Vagina (tissue), 2 donors: ENCODE measurements at regions not wholly inside any gene's neighbourhood (a gene's known extent, or its start where the extent isn't known, plus 50 kb on each side); places are given as distances from the start of the nearest gene placed in this dataset.

Experiments
- POLR2A ChIP-seq, 2 donors: fragments of 450-650 bp; IDR thresholded peaks; one replicate each; pipeline ENCODE4 v1.6.1; 2017; ENCODE audit warnings: antibody characterized with exemption in 2 of 2, mild to moderate bottlenecking in 2 of 2, moderate library complexity in 2 of 2
- TF ChIP-seq, protein P1 (sequence below), 3 experiments: fragments of 450-650 bp in 2 of 3; fragments of 200-600 bp in 1 of 3; sonication (generic) in 1 of 3; IDR thresholded peaks; one replicate each; pipeline ENCODE4 v1.5.1; 2017 to 2019; ENCODE audit warnings: antibody characterized with exemption in 3 of 3, mild to moderate bottlenecking in 2 of 3, moderate library complexity in 2 of 3

DNA sequence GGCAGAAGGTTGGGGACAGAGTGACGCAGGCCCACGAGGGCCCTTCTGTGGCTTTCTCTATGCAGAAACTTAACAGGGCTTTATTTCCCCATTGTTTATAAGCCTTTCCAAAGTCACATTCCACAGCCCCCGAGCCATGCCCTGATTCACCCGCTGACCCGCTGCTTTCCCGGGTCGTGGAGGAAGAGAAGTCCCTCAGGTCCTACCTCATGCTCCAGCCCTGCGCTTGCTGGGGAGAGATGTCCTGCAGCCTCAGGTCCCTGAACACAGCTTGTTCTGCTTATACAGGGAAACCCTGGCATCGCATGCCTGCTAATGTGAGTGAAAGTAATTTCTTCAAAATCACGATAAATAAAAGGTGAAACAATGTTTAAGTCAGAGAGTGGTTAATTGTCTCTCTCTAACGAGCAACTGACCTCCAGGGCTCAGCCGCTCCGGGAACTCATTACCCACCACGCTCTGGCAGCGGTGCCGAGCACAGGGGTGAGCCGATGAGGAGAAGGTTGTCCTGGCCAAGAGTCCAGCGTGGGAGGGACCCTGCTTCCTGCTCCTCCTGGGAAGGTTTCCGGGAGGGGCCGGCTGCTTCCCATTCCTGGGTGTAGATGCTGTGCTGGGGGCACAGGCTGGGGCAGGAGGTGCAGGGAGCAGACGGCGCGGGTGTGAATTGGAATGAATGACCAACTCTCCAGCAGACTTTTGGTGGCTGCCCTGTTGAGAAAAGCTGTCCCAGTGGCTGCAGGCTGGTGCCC, 595.2 kb downstream of the BRD1 start:
- no peak for TF ChIP-seq POLR2A (IDR thresholded peaks at IDR 0.05)
- TF ChIP-seq, protein P1, sequence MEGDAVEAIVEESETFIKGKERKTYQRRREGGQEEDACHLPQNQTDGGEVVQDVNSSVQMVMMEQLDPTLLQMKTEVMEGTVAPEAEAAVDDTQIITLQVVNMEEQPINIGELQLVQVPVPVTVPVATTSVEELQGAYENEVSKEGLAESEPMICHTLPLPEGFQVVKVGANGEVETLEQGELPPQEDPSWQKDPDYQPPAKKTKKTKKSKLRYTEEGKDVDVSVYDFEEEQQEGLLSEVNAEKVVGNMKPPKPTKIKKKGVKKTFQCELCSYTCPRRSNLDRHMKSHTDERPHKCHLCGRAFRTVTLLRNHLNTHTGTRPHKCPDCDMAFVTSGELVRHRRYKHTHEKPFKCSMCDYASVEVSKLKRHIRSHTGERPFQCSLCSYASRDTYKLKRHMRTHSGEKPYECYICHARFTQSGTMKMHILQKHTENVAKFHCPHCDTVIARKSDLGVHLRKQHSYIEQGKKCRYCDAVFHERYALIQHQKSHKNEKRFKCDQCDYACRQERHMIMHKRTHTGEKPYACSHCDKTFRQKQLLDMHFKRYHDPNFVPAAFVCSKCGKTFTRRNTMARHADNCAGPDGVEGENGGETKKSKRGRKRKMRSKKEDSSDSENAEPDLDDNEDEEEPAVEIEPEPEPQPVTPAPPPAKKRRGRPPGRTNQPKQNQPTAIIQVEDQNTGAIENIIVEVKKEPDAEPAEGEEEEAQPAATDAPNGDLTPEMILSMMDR (IDR thresholded peaks at IDR 0.05), result no peak
